H9 (cell line): ENCODE measurements at regions not wholly inside any gene's neighbourhood (a gene's known extent, or its start where the extent isn't known, plus 50 kb on each side); places are given as distances from the start of the nearest gene placed in this dataset.

Experiments
- DNase-seq: peaks from one replicate; pipeline ENCODE4 v3.0.0-alpha.2; 2017
- H2AFZ ChIP-seq: one replicate; pipeline ENCODE4 v1.6.1; 2013; ENCODE audit warnings: mild to moderate bottlenecking, low read length, control low read depth, moderate library complexity
- H2AK5ac ChIP-seq: 2 replicates; pipeline ENCODE4 v1.6.1; 2013; ENCODE audit warnings: low read length, control low read depth, mixed read lengths; ENCODE audit not compliant: insufficient read length
- H2BK120ac ChIP-seq: one replicate; pipeline ENCODE4 v1.6.1; 2013; ENCODE audit warnings: low read depth, mild to moderate bottlenecking, low read length, control low read depth, inconsistent platforms; ENCODE audit not compliant: poor library complexity, severe bottlenecking
- H2BK12ac ChIP-seq: 2 replicates; pipeline ENCODE4 v1.6.1; 2013; ENCODE audit warnings: low read length, control low read depth, mixed read lengths, low read depth; ENCODE audit not compliant: insufficient read length
- H2BK15ac ChIP-seq: 2 replicates; pipeline ENCODE4 v1.6.1; 2013; ENCODE audit warnings: low read depth, low read length, control low read depth
- H2BK20ac ChIP-seq: one replicate; pipeline ENCODE4 v1.6.1; 2013; ENCODE audit warnings: low read depth, mild to moderate bottlenecking, low read length, control low read depth, inconsistent platforms; ENCODE audit not compliant: poor library complexity, severe bottlenecking
- H2BK5ac ChIP-seq: 2 replicates; pipeline ENCODE4 v1.6.1; 2013; ENCODE audit warnings: low read length, control low read depth, mixed read lengths; ENCODE audit not compliant: insufficient read length
- H3K14ac ChIP-seq: 2 replicates; pipeline ENCODE4 v1.6.1; 2013; ENCODE audit warnings: low read length, control low read depth; ENCODE audit not compliant: insufficient read depth
- H3K18ac ChIP-seq: 2 replicates; pipeline ENCODE4 v1.6.1; 2013; ENCODE audit warnings: low read depth, mild to moderate bottlenecking, mixed read lengths, low read length, control low read depth; ENCODE audit not compliant: insufficient read length
- H3K23ac ChIP-seq: 2 replicates; pipeline ENCODE4 v1.6.1; 2013; ENCODE audit warnings: low read length, control low read depth, mixed read lengths, low read depth; ENCODE audit not compliant: insufficient read length
- H3K23me2 ChIP-seq: 2 replicates; pipeline ENCODE4 v1.6.1; 2013; ENCODE audit warnings: low read depth, mild to moderate bottlenecking, mixed read lengths, low read length, control low read depth; ENCODE audit not compliant: insufficient read length, poor library complexity, severe bottlenecking
- H3K27ac ChIP-seq: 2 replicates; pipeline ENCODE4 v1.5.1; 2013; ENCODE audit warnings: low read length, control low read depth, mixed read lengths, low read depth; ENCODE audit not compliant: insufficient read length
- H3K27me3 ChIP-seq: 2 replicates; pipeline ENCODE4 v1.6.1; 2013; ENCODE audit warnings: low read length, control low read depth, inconsistent platforms; ENCODE audit not compliant: insufficient read depth
- H3K4ac ChIP-seq: 2 replicates; pipeline ENCODE4 v1.6.1; 2013; ENCODE audit warnings: low read depth, mild to moderate bottlenecking, control low read depth, inconsistent platforms, low read length, moderate library complexity
- H3K4me1 ChIP-seq: 2 replicates; pipeline ENCODE4 v1.6.1; 2013; ENCODE audit warnings: low read length, control low read depth, inconsistent platforms; ENCODE audit not compliant: insufficient read depth
- H3K4me2 ChIP-seq: 2 replicates; pipeline ENCODE4 v1.6.1; 2013; ENCODE audit warnings: low read length, control low read depth, mixed read lengths; ENCODE audit not compliant: insufficient read length, insufficient read depth
- H3K56ac ChIP-seq: 2 replicates; pipeline ENCODE4 v1.6.1; 2013; ENCODE audit warnings: low read depth, mild to moderate bottlenecking, mixed read lengths, low read length, control low read depth; ENCODE audit not compliant: insufficient read length
- H3K79me1 ChIP-seq: 2 replicates; pipeline ENCODE4 v1.6.1; 2013; ENCODE audit warnings: low read depth, mild to moderate bottlenecking, moderate library complexity, low read length, control low read depth, inconsistent platforms; ENCODE audit not compliant: insufficient read depth, poor library complexity, severe bottlenecking
- H3K79me2 ChIP-seq: 2 replicates; pipeline ENCODE4 v1.6.1; 2013; ENCODE audit warnings: low read length, control low read depth, inconsistent platforms; ENCODE audit not compliant: insufficient read depth
- H3K9ac ChIP-seq: 2 replicates; pipeline ENCODE4 v1.6.1; 2013; ENCODE audit warnings: low read length, control low read depth, mixed read lengths; ENCODE audit not compliant: insufficient read length; ENCODE audit errors: extremely low read depth
- H3K9me3 ChIP-seq: one replicate; pipeline ENCODE4 v1.6.1; 2013; ENCODE audit warnings: low read depth, low read length, inconsistent platforms; ENCODE audit not compliant: control insufficient read depth
- H3T11ph ChIP-seq: one replicate; pipeline ENCODE4 v1.6.1; 2013; ENCODE audit warnings: mild to moderate bottlenecking, low read length, control low read depth, inconsistent platforms
- H4K20me1 ChIP-seq: one replicate; pipeline ENCODE4 v1.6.1; 2013; ENCODE audit not compliant: control insufficient read depth, insufficient read length, insufficient read depth
- H4K5ac ChIP-seq: 2 replicates; pipeline ENCODE4 v1.6.1; 2013; ENCODE audit warnings: low read depth, mild to moderate bottlenecking, mixed read lengths, low read length, control low read depth; ENCODE audit not compliant: insufficient read length
- H4K8ac ChIP-seq: replicated peaks from 2 replicates; pipeline ENCODE4 v1.6.1; 2013; ENCODE audit warnings: low read length, control low read depth, mixed read lengths, low read depth; ENCODE audit not compliant: insufficient read length
- H4K91ac ChIP-seq: 2 replicates; pipeline ENCODE4 v1.6.1; 2013; ENCODE audit warnings: low read depth, mild to moderate bottlenecking, moderate library complexity, mixed read lengths, low read length, control low read depth; ENCODE audit not compliant: insufficient read length
- H3K27ac Mint-ChIP-seq, 3 experiments: 2 replicates in 2 of 3; 3 replicates in 1 of 3; pipeline ENCODE4 v1.8.0; 2020 to 2021; ENCODE audit warnings: mixed read lengths in 3 of 3, mild to moderate bottlenecking in 1 of 3, moderate library complexity in 1 of 3
- H3K27me3 Mint-ChIP-seq: 2 replicates; pipeline ENCODE4 v1.8.0; 2021; ENCODE audit warnings: low read depth, mild to moderate bottlenecking, moderate library complexity, mixed read lengths
- H3K36me3 Mint-ChIP-seq, 3 experiments: 2 replicates in 2 of 3; 3 replicates in 1 of 3; pipeline ENCODE4 v1.8.0; 2020 to 2021; ENCODE audit warnings: low read depth in 3 of 3, mixed read lengths in 3 of 3; ENCODE audit not compliant: insufficient read depth in 1 of 3
- H3K4me1 Mint-ChIP-seq, 2 experiments: 2 replicates each; pipeline ENCODE4 v1.8.0; 2020; ENCODE audit warnings: mixed read lengths in 2 of 2
- H3K4me3 Mint-ChIP-seq, 2 experiments: 2 replicates in 1 of 2; 3 replicates in 1 of 2; pipeline ENCODE4 v1.8.0; 2020 to 2021; ENCODE audit warnings: mild to moderate bottlenecking in 2 of 2, mixed read lengths in 2 of 2, moderate library complexity in 1 of 2
- H3K9me3 Mint-ChIP-seq, 2 experiments: 2 replicates in 1 of 2; 3 replicates in 1 of 2; pipeline ENCODE4 v1.8.0; 2020; ENCODE audit warnings: mild to moderate bottlenecking in 2 of 2, mixed read lengths in 2 of 2, moderate library complexity in 1 of 2
- WGBS: extraction: QIAGEN DNeasy Blood & Tissue Kit; methylation state at CpG from one replicate; pipeline ENCODE4 v1.1.7; 2013; ENCODE audit warnings: missing lambda C conversion rate, low lambda C conversion rate, mixed read lengths; ENCODE audit not compliant: insufficient read length; ENCODE audit errors: extremely low coverage; 5-methylcytosine and 5-hydroxymethylcytosine counted together
- TF ChIP-seq, protein P1 (sequence below): fragments of 200-600 bp; sonication (generic); conservative IDR thresholded peaks from 3 replicates; pipeline ENCODE4 v1.8.0; 2021; ENCODE audit warnings: antibody characterized with exemption, mild to moderate bottlenecking

DNA sequence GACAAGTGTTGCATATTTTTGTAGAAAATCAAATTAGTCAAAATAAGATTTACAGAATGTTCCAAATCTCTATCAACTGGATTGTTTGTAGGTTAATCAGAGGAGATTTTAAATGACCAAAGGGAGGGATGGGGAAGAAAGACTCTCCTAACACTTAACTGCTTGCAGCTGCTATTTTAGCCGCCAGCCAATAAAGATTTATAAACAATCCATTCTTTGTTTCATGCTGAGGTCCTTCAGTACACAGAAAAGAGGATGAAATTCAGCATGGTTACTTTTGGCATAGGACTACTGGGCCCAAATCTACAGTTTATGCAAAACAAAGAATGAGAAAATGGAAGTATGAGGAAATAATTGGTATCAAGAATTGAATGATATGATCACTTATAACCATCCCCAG is 86.4 kb upstream of the FN1 start:
- Histone ChIP-seq H2BK12ac (no peak overlapping the region), H3K18ac (no peak overlapping the region), H2BK20ac (no peak overlapping the region), H3K79me1 (no peaks in the 10 kb centered on the region), H3K14ac (no peak overlapping the region), H2BK5ac (no peak overlapping the region), H3K4me2 (no peak overlapping the region), H3K56ac (no peak overlapping the region), H3K4ac (no peak overlapping the region), H2AK5ac (no peak overlapping the region), H3K9me3 (no peaks in the 10 kb centered on the region), H3K27me3 (no peaks in the 10 kb centered on the region), H4K91ac (no peak overlapping the region), H4K20me1 (no peaks in the 10 kb centered on the region), H3K79me2 (no peaks in the 10 kb centered on the region), H3K9ac (no peak overlapping the region), H4K5ac (no peak overlapping the region), H2AFZ (no peak overlapping the region), H3K23me2 (no peaks in the 10 kb centered on the region), H4K8ac (no peak overlapping the region), H3K27ac (no peak overlapping the region), H3T11ph (no peak overlapping the region), H3K4me1 (no peaks in the 10 kb centered on the region), H2BK120ac (no peak overlapping the region), H2BK15ac (no peak overlapping the region), H3K23ac (no peak overlapping the region)
- TF ChIP-seq, protein P1, sequence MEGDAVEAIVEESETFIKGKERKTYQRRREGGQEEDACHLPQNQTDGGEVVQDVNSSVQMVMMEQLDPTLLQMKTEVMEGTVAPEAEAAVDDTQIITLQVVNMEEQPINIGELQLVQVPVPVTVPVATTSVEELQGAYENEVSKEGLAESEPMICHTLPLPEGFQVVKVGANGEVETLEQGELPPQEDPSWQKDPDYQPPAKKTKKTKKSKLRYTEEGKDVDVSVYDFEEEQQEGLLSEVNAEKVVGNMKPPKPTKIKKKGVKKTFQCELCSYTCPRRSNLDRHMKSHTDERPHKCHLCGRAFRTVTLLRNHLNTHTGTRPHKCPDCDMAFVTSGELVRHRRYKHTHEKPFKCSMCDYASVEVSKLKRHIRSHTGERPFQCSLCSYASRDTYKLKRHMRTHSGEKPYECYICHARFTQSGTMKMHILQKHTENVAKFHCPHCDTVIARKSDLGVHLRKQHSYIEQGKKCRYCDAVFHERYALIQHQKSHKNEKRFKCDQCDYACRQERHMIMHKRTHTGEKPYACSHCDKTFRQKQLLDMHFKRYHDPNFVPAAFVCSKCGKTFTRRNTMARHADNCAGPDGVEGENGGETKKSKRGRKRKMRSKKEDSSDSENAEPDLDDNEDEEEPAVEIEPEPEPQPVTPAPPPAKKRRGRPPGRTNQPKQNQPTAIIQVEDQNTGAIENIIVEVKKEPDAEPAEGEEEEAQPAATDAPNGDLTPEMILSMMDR: no peak
- no peaks in the 10 kb centered on the region for H3K27me3 Mint-ChIP-seq
- no peaks in the 10 kb centered on the region for H3K4me1 Mint-ChIP-seq
- WGBS: no CpG with 5 or more reads among the region's 1 CpG
- no peaks in the 10 kb centered on the region; a peak in 1 of 5 replicates for H3K9me3 Mint-ChIP-seq
- no peaks in the 10 kb centered on the region for H3K36me3 Mint-ChIP-seq
- no peak overlapping the region for H3K4me3 Mint-ChIP-seq
- no peak overlapping the region for H3K27ac Mint-ChIP-seq
- no peak for DNase-seq
